Mesendoderm (in vitro differentiated cells): ENCODE measurements at regions not wholly inside any gene's neighbourhood (a gene's known extent, or its start where the extent isn't known, plus 50 kb on each side); places are given as distances from the start of the nearest gene placed in this dataset.
"Not testable (repeated sequence)": the region's sequence is repeated elsewhere in the genome, so short reads cannot be mapped to it uniquely, and the experiment has no call there.

Source experiments
- DNase-seq: peaks from one replicate; pipeline ENCODE4 v3.0.0; 2013
- H2AK5ac ChIP-seq: 2 replicates; pipeline ENCODE4 v1.6.1; 2013; ENCODE audit warnings: low read length, inconsistent platforms
- H2BK120ac ChIP-seq: 2 replicates; pipeline ENCODE4 v1.6.1; 2013; ENCODE audit warnings: low read depth, mild to moderate bottlenecking, low read length, moderate library complexity, mixed read lengths
- H2BK15ac ChIP-seq: replicated peaks from 2 replicates; pipeline ENCODE4 v1.6.1; 2013; ENCODE audit warnings: low read depth, mild to moderate bottlenecking, moderate library complexity
- H2BK5ac ChIP-seq: 2 replicates; pipeline ENCODE4 v1.6.1; 2013; ENCODE audit warnings: low read length, inconsistent platforms
- H3K18ac ChIP-seq: 2 replicates; pipeline ENCODE4 v1.6.1; 2013; ENCODE audit warnings: mild to moderate bottlenecking, low read length, mixed read lengths
- H3K23ac ChIP-seq: one replicate; pipeline ENCODE4 v1.6.1; 2013; ENCODE audit warnings: low read length
- H3K27ac ChIP-seq: 2 replicates; pipeline ENCODE4 v1.5.1; 2013; ENCODE audit warnings: low read depth, mild to moderate bottlenecking, inconsistent platforms, low read length, moderate library complexity
- H3K27me3 ChIP-seq: 2 replicates; pipeline ENCODE4 v1.6.1; 2013; ENCODE audit warnings: low read length, control low read depth, mild to moderate bottlenecking, inconsistent platforms; ENCODE audit not compliant: insufficient read depth, poor library complexity
- H3K36me3 ChIP-seq: 2 replicates; pipeline ENCODE4 v1.6.1; 2013; ENCODE audit warnings: low read length, inconsistent platforms; ENCODE audit not compliant: control insufficient read depth, insufficient read depth
- H3K4ac ChIP-seq: one replicate; pipeline ENCODE4 v1.6.1; 2013; ENCODE audit warnings: low read depth, mild to moderate bottlenecking, low read length, moderate library complexity
- H3K4me1 ChIP-seq: 2 replicates; pipeline ENCODE4 v1.6.1; 2013; ENCODE audit warnings: low read depth, low read length, inconsistent platforms; ENCODE audit not compliant: control insufficient read depth
- H3K4me2 ChIP-seq: 2 replicates; pipeline ENCODE4 v1.6.1; 2013; ENCODE audit warnings: low read length
- H3K4me3 ChIP-seq: 2 replicates; pipeline ENCODE4 v1.5.1; 2013; ENCODE audit warnings: mild to moderate bottlenecking, low read length
- H3K56ac ChIP-seq: one replicate; pipeline ENCODE4 v1.6.1; 2013; ENCODE audit warnings: low read length
- H3K79me1 ChIP-seq: 2 replicates; pipeline ENCODE4 v1.6.1; 2013; ENCODE audit warnings: low read length, inconsistent platforms
- H3K79me2 ChIP-seq: 2 replicates; pipeline ENCODE4 v1.6.1; 2013; ENCODE audit warnings: mild to moderate bottlenecking, low read length; ENCODE audit not compliant: control insufficient read depth, insufficient read depth
- H3K9ac ChIP-seq: 2 replicates; pipeline ENCODE4 v1.6.1; 2013; ENCODE audit warnings: low read length, inconsistent platforms
- H4K5ac ChIP-seq: one replicate; pipeline ENCODE4 v1.6.1; 2013; ENCODE audit warnings: low read length
- H4K8ac ChIP-seq: one replicate; pipeline ENCODE4 v1.6.1; 2013; ENCODE audit warnings: low read depth, mild to moderate bottlenecking, control low read depth, low read length, moderate library complexity
- WGBS: extraction: QIAGEN DNeasy Blood & Tissue Kit; methylation state at CpG from one replicate; pipeline ENCODE4 v1.1.7; 2013; ENCODE audit warnings: low lambda C conversion rate, missing lambda C conversion rate; ENCODE audit not compliant: insufficient coverage; ENCODE audit errors: extremely low coverage; 5-methylcytosine and 5-hydroxymethylcytosine counted together

GRCh38 chr7:19916046-19916445, 142.6 kb upstream of the TMEM196 start:
- Histone ChIP-seq H3K56ac (no peak overlapping the region), H3K9ac (no peak overlapping the region), H3K4ac (no peak overlapping the region)

GRCh38 chr7:19915596-19915995, 142.2 kb upstream of the TMEM196 start:
- no peak overlapping the region for H3K9ac ChIP-seq
- no peak overlapping the region for H3K4me2 ChIP-seq
- no peak overlapping the region for H3K23ac ChIP-seq
- no peak overlapping the region for H3K4me3 ChIP-seq
- H2BK15ac ChIP-seq: no peak overlapping the region
- DNase-seq: peak; percentile 54
- H3K27ac ChIP-seq: no peak overlapping the region
- H3K56ac ChIP-seq: no peak overlapping the region
- peaks cover 3% of the 10 kb centered on the region for H3K4me1 ChIP-seq
- no peaks in the 10 kb centered on the region for H3K79me2 ChIP-seq
- no peak overlapping the region for H2BK5ac ChIP-seq
- H3K27me3 ChIP-seq: no peaks in the 10 kb centered on the region
- no peak overlapping the region for H2BK120ac ChIP-seq
- no peak overlapping the region for H3K18ac ChIP-seq
- no peaks in the 10 kb centered on the region for H3K79me1 ChIP-seq
- no peak overlapping the region for H3K4ac ChIP-seq
- H2AK5ac ChIP-seq: no peak overlapping the region
- no peaks in the 10 kb centered on the region for H3K36me3 ChIP-seq
- no peak overlapping the region for H4K8ac ChIP-seq
- H4K5ac ChIP-seq: no peak overlapping the region

More at GRCh38 chr7:19916046-19916445, 142.6 kb upstream of the TMEM196 start:
- H3K27me3 ChIP-seq: no peaks in the 10 kb centered on the region
- no peak overlapping the region for H2BK120ac ChIP-seq
- no peak overlapping the region for H3K23ac ChIP-seq
- no CpG with 5 or more reads among the region's 1 CpG for WGBS
- peaks cover 3% of the 10 kb centered on the region for H3K4me1 ChIP-seq
- H3K79me2 ChIP-seq: no peaks in the 10 kb centered on the region
- no peaks in the 10 kb centered on the region for H3K79me1 ChIP-seq
- H4K5ac ChIP-seq: no peak overlapping the region
- no peak overlapping the region for H3K4me2 ChIP-seq
- no peak overlapping the region for H3K4me3 ChIP-seq
- H3K36me3 ChIP-seq: no peaks in the 10 kb centered on the region
- no peak overlapping the region for H2BK5ac ChIP-seq
- no peak overlapping the region for H2BK15ac ChIP-seq
- H2AK5ac ChIP-seq: no peak overlapping the region
- no peak overlapping the region for H4K8ac ChIP-seq
- H3K18ac ChIP-seq: no peak overlapping the region
- H3K27ac ChIP-seq: no peak overlapping the region
- DNase-seq: peak; percentile 40

GRCh38 chr7:19914866-19915265, 141.4 kb upstream of the TMEM196 start:
- Histone ChIP-seq H2AK5ac (no peak overlapping the region), H3K9ac (no peak overlapping the region), H3K36me3 (no peaks in the 10 kb centered on the region), H4K5ac (no peak overlapping the region), H3K27me3 (no peaks in the 10 kb centered on the region), H2BK5ac (no peak overlapping the region), H3K4ac (no peak overlapping the region), H3K4me1 (no peaks in the 10 kb centered on the region), H2BK15ac (no peak overlapping the region), H3K56ac (no peak overlapping the region), H3K79me1 (no peaks in the 10 kb centered on the region), H3K27ac (no peak overlapping the region), H3K23ac (no peak overlapping the region), H2BK120ac (no peak overlapping the region), H3K4me3 (no peak overlapping the region), H3K18ac (no peak overlapping the region), H3K79me2 (no peaks in the 10 kb centered on the region), H3K4me2 (no peak overlapping the region), H4K8ac (no peak overlapping the region)
- DNase-seq: no peak
- no CpG with 5 or more reads among the region's 1 CpG for WGBS

GRCh38 chr7:19900118-19900517, 126.7 kb upstream of the TMEM196 start:
- H3K4me2 ChIP-seq: no peak overlapping the region
- H3K27ac ChIP-seq: no peak overlapping the region
- no peaks in the 10 kb centered on the region for H3K27me3 ChIP-seq
- no peak overlapping the region for H3K18ac ChIP-seq
- no peak overlapping the region for H2AK5ac ChIP-seq
- H3K9ac ChIP-seq: no peak overlapping the region
- no peak overlapping the region for H2BK120ac ChIP-seq
- H3K23ac ChIP-seq: no peak overlapping the region
- no peak overlapping the region for H3K4me3 ChIP-seq
- no peak overlapping the region for H4K5ac ChIP-seq
- H3K56ac ChIP-seq: no peak overlapping the region
- H2BK15ac ChIP-seq: no peak overlapping the region
- H3K79me2 ChIP-seq: no peaks in the 10 kb centered on the region
- H3K4ac ChIP-seq: no peak overlapping the region
- DNase-seq: no peak
- no peak overlapping the region for H4K8ac ChIP-seq
- H3K36me3 ChIP-seq: no peaks in the 10 kb centered on the region
- no peak overlapping the region for H2BK5ac ChIP-seq
- no peaks in the 10 kb centered on the region for H3K79me1 ChIP-seq
- H3K4me1 ChIP-seq: no peaks in the 10 kb centered on the region

DNA sequence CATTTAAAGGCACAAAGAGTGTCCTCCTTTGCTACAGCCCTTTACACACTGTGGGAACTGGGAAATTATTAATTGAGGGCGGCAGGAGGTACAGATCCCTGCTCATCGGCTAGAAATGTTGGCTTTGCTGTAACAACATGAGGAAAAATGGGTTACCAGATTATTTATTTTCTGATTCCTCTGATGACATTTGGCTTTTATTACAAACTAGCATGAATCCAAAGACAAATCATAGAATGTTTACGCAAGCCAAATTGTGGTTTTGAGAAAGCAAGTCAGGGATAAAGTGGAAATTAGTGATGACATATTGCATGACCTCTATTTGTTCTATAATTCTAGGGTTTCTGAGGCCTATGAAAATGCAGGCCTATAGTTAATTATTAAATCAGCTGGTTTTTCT, 126.1 kb upstream of the TMEM196 start:
- no peaks in the 10 kb centered on the region for H3K79me2 ChIP-seq

DNA sequence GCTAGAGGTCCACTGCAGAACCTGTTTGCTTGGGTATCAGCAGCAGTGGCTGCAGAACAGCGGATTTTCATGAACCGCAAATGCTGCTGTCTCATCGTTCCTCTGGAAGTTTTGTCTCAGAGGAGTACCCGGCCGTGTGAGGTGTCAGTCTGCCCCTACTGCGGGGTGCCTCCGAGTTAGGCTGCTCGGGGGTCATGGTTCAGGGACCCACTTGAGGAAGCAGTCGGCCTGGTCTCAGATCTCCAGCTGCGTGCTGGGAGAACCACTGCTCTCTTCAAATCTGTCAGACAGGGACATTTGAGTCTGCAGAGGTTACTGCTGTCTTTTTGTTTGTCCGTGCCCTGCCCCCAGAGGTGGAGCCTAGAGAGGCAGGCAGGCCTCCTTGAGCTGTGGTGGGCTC, 109.5 kb upstream of the TMEM196 start:
- H3K4me1 ChIP-seq, H3K79me2 ChIP-seq, DNase-seq, H3K56ac ChIP-seq, H3K18ac ChIP-seq, H3K9ac ChIP-seq, H4K8ac ChIP-seq, H2BK15ac ChIP-seq, H3K4me2 ChIP-seq, H3K79me1 ChIP-seq, H2BK5ac ChIP-seq, H3K4me3 ChIP-seq, H3K4ac ChIP-seq, H3K36me3 ChIP-seq, H3K27ac ChIP-seq, H2AK5ac ChIP-seq, H3K27me3 ChIP-seq, H4K5ac ChIP-seq, H3K23ac ChIP-seq, H2BK120ac ChIP-seq: not testable (repeated sequence)
- no CpG with 5 or more reads among the region's 11 CpGs for WGBS

More for the DNA sequence above, 126.1 kb upstream of the TMEM196 start:
- Histone ChIP-seq H3K9ac (no peak overlapping the region), H3K4ac (no peak overlapping the region), H2BK5ac (no peak overlapping the region), H3K79me1 (no peaks in the 10 kb centered on the region), H3K27ac (no peak overlapping the region), H3K4me2 (no peak overlapping the region), H2AK5ac (no peak overlapping the region), H3K18ac (no peak overlapping the region), H3K4me3 (no peak overlapping the region), H2BK15ac (no peak overlapping the region), H3K4me1 (no peaks in the 10 kb centered on the region), H4K8ac (no peak overlapping the region), H3K56ac (no peak overlapping the region), H3K27me3 (no peaks in the 10 kb centered on the region), H3K23ac (no peak overlapping the region), H3K36me3 (no peaks in the 10 kb centered on the region), H2BK120ac (no peak overlapping the region), H4K5ac (no peak overlapping the region)
- DNase-seq: no peak
- no CpG with 5 or more reads among the region's 3 CpGs for WGBS
